Activated gamma-delta T cell treated with anti-CD3 and anti-CD28 coated beads, Interleukin-2, amount 50 U/mL, for 16 hours (primary cell): ENCODE measurements at regions not wholly inside any gene's neighbourhood (a gene's known extent, or its start where the extent isn't known, plus 50 kb on each side); places are given as distances from the start of the nearest gene placed in this dataset.

Experiments used
- DNase-seq: peaks from one replicate; pipeline ENCODE4 v3.0.0-alpha.2; 2020; ENCODE audit warnings: low read depth

GRCh38 chrX:65034292-65034667 lies 58.0 kb upstream of the ZC4H2 start:
- DNase-seq: no peak
